IMR-90 (cell line): ENCODE measurements at regions not wholly inside any gene's neighbourhood (a gene's known extent, or its start where the extent isn't known, plus 50 kb on each side); places are given as distances from the start of the nearest gene placed in this dataset.

Experiments used
- ATAC-seq: fragments of 200-7000 bp; cut with Tn5 transposase; 2 replicates; pipeline ENCODE4 v1.9.1; 2020; ENCODE audit warnings: low read depth, mild to moderate bottlenecking, moderate library complexity
- BruUV-seq: library from RNA; stranded (reverse); fragments of 400-500 nt; replicated peaks from 2 replicates; lab custom pipeline; 2021; lab: Mats Ljungman, UMichigan
- CTCF ChIA-PET: fragments of 300-600 bp; formaldehyde crosslinking; extraction: SDS; loops from one replicate; lab custom pipeline; 2021; ENCODE audit warnings: antibody characterized with exemption; lab: Yijun Ruan, JAX
- POLR2A ChIA-PET: fragments of 300-600 bp; sonication (Branson Sonifier 250); formaldehyde crosslinking; loops from one replicate; lab custom pipeline; 2022; ENCODE audit warnings: antibody characterized with exemption; ENCODE audit not compliant: unreplicated experiment; lab: Charles Lee
- DNase-seq: peaks from one replicate; pipeline ENCODE4 v3.0.0; 2013
- H2AFZ ChIP-seq: replicated peaks from 2 replicates; pipeline ENCODE3; 2013; ENCODE audit warnings: low read length, mild to moderate bottlenecking; ENCODE audit not compliant: poor library complexity
- H2AK5ac ChIP-seq: 2 replicates; pipeline ENCODE4 v1.6.1; 2013; ENCODE audit warnings: low read depth, low read length, inconsistent platforms
- H2AK9ac ChIP-seq: replicated peaks from 2 replicates; pipeline ENCODE3; 2013; ENCODE audit warnings: mild to moderate bottlenecking, low read depth, low read length, moderate library complexity; ENCODE audit not compliant: poor library complexity
- H2BK120ac ChIP-seq: 2 replicates; pipeline ENCODE4 v1.6.1; 2013; ENCODE audit warnings: low read depth, low read length, inconsistent platforms
- H2BK15ac ChIP-seq: 3 replicates; pipeline ENCODE4 v1.6.1; 2013; ENCODE audit warnings: low read depth, low read length, inconsistent platforms
- H2BK20ac ChIP-seq: 2 replicates; pipeline ENCODE4 v1.6.1; 2013; ENCODE audit warnings: low read depth, mild to moderate bottlenecking, inconsistent platforms, low read length, moderate library complexity
- H2BK5ac ChIP-seq: 2 replicates; pipeline ENCODE4 v1.6.1; 2013; ENCODE audit warnings: mild to moderate bottlenecking, low read depth, low read length, inconsistent platforms; ENCODE audit not compliant: poor library complexity, severe bottlenecking
- H3K14ac ChIP-seq: replicated peaks from 2 replicates; pipeline ENCODE4 v1.6.1; 2013; ENCODE audit warnings: low read depth, low read length, inconsistent platforms
- H3K18ac ChIP-seq: 2 replicates; pipeline ENCODE4 v1.6.1; 2013; ENCODE audit warnings: low read depth, low read length, control low read depth
- H3K23ac ChIP-seq: 2 replicates; pipeline ENCODE4 v1.6.1; 2013; ENCODE audit warnings: low read depth, low read length, inconsistent platforms
- H3K27ac ChIP-seq: 2 replicates; pipeline ENCODE4 v1.5.1; 2013; ENCODE audit warnings: mild to moderate bottlenecking, control low read depth, low read length; ENCODE audit not compliant: insufficient read depth
- H3K27me3 ChIP-seq: 2 replicates; pipeline ENCODE4 v1.6.1; 2013; ENCODE audit warnings: low read length; ENCODE audit not compliant: control insufficient read depth, insufficient read depth
- H3K36me3 ChIP-seq: 2 replicates; pipeline ENCODE4 v1.6.1; 2013; ENCODE audit warnings: low read length, mixed read lengths; ENCODE audit not compliant: control insufficient read depth, insufficient read depth
- H3K4ac ChIP-seq: 2 replicates; pipeline ENCODE4 v1.6.1; 2013; ENCODE audit warnings: low read depth, low read length, inconsistent platforms
- H3K4me1 ChIP-seq: 2 replicates; pipeline ENCODE4 v1.6.1; 2013; ENCODE audit warnings: low read length, mixed read lengths; ENCODE audit not compliant: control insufficient read depth, insufficient read depth
- H3K4me2 ChIP-seq: 2 replicates; pipeline ENCODE4 v1.6.1; 2013; ENCODE audit warnings: low read depth, mild to moderate bottlenecking, control low read depth, low read length, moderate library complexity
- H3K4me3 ChIP-seq: 2 replicates; pipeline ENCODE4 v1.5.1; 2013; ENCODE audit warnings: low read depth, mild to moderate bottlenecking, control low read depth, low read length, moderate library complexity; ENCODE audit not compliant: insufficient read depth
- H3K56ac ChIP-seq: 2 replicates; pipeline ENCODE4 v1.6.1; 2013; ENCODE audit warnings: low read length, inconsistent platforms; ENCODE audit not compliant: insufficient read depth; ENCODE audit errors: extremely low read depth
- H3K79me1 ChIP-seq, 2 experiments: 2 replicates each; pipeline ENCODE4 v1.6.1; 2013; ENCODE audit warnings: low read length in 2 of 2, inconsistent platforms in 1 of 2, low read depth in 1 of 2
- H3K9ac ChIP-seq: 2 replicates; pipeline ENCODE4 v1.6.1; 2013; ENCODE audit warnings: low read depth, low read length, control low read depth
- H3K9me1 ChIP-seq: 2 replicates; pipeline ENCODE4 v1.6.1; 2013; ENCODE audit warnings: low read length, inconsistent platforms; ENCODE audit not compliant: insufficient read depth
- H3K9me3 ChIP-seq: 2 replicates; pipeline ENCODE4 v1.6.1; 2013; ENCODE audit warnings: low read length; ENCODE audit not compliant: control insufficient read depth, insufficient read depth
- H4K20me1 ChIP-seq: 2 replicates; pipeline ENCODE4 v1.6.1; 2013; ENCODE audit warnings: low read length, inconsistent platforms; ENCODE audit not compliant: insufficient read depth
- H4K5ac ChIP-seq: 2 replicates; pipeline ENCODE4 v1.6.1; 2013; ENCODE audit warnings: mild to moderate bottlenecking, low read depth, low read length, control low read depth
- H4K8ac ChIP-seq, 2 experiments: 2 replicates each; pipeline ENCODE4 v1.6.1; 2013; ENCODE audit warnings: low read depth in 2 of 2, low read length in 2 of 2, control low read depth in 1 of 2, inconsistent platforms in 1 of 2
- H4K91ac ChIP-seq: 2 replicates; pipeline ENCODE4 v1.6.1; 2013; ENCODE audit warnings: low read depth, low read length, inconsistent platforms; ENCODE audit not compliant: insufficient read depth
- BHLHE40 ChIP-seq: fragments of 150-350 bp; IDR thresholded peaks from 2 replicates; pipeline ENCODE4 v1.6.1; 2016; ENCODE audit warnings: mild to moderate bottlenecking, low read depth, low read length
- CEBPB ChIP-seq: IDR thresholded peaks from 2 replicates; pipeline ENCODE4 v1.6.1; 2012; ENCODE audit warnings: low read depth, low read length, improper control_type of control experiment
- CHD1 ChIP-seq: IDR thresholded peaks from 2 replicates; pipeline ENCODE4 v1.6.1; 2012; ENCODE audit warnings: low read depth, low read length, improper control_type of control experiment
- CTCF ChIP-seq: conservative IDR thresholded peaks from 2 replicates; pipeline ENCODE4 v1.5.1; 2012; ENCODE audit warnings: mild to moderate bottlenecking, low read depth, low read length, improper control_type of control experiment
- ELK1 ChIP-seq: fragments of 150-350 bp; IDR thresholded peaks from 2 replicates; pipeline ENCODE4 v1.6.1; 2016; ENCODE audit warnings: low read depth, mild to moderate bottlenecking, low read length, moderate library complexity, borderline replicate concordance
- FOS ChIP-seq: fragments of 150-350 bp; IDR thresholded peaks from 2 replicates; pipeline ENCODE4 v1.6.1; 2016; ENCODE audit warnings: low read depth, low read length
- MAFK ChIP-seq: IDR thresholded peaks from 2 replicates; pipeline ENCODE4 v1.6.1; 2012; ENCODE audit warnings: low read depth, low read length, improper control_type of control experiment
- MAZ ChIP-seq: IDR thresholded peaks from 2 replicates; pipeline ENCODE4 v1.6.1; 2012; ENCODE audit warnings: low read depth, mild to moderate bottlenecking, low read length, improper control_type of control experiment, moderate library complexity, borderline replicate concordance
- MXI1 ChIP-seq: IDR thresholded peaks from 2 replicates; pipeline ENCODE4 v1.6.1; 2012; ENCODE audit warnings: low read depth, mild to moderate bottlenecking, low read length, moderate library complexity, borderline replicate concordance
- NFE2L2 ChIP-seq: fragments of 150-350 bp; IDR thresholded peaks from 2 replicates; pipeline ENCODE4 v1.6.1; 2016; ENCODE audit warnings: low read depth, mild to moderate bottlenecking, low read length
- POLR2A ChIP-seq: IDR thresholded peaks from 2 replicates; pipeline ENCODE4 v1.6.1; 2012; ENCODE audit warnings: mild to moderate bottlenecking, low read depth, low read length
- RAD21 ChIP-seq: IDR thresholded peaks from 2 replicates; pipeline ENCODE4 v1.6.1; 2012; ENCODE audit warnings: low read length, improper control_type of control experiment
- RCOR1 ChIP-seq: IDR thresholded peaks from 2 replicates; pipeline ENCODE4 v1.6.1; 2012; ENCODE audit warnings: mild to moderate bottlenecking, low read length, improper control_type of control experiment; ENCODE audit not compliant: insufficient replicate concordance
- RFX5 ChIP-seq: IDR thresholded peaks from 2 replicates; pipeline ENCODE4 v1.8.0; 2012; ENCODE audit warnings: low read depth, mild to moderate bottlenecking, low read length, moderate library complexity
- SMC3 ChIP-seq: fragments of 150-350 bp; IDR thresholded peaks from 2 replicates; pipeline ENCODE4 v1.6.1; 2016; ENCODE audit warnings: low read depth, mild to moderate bottlenecking, antibody characterized with exemption, low read length, moderate library complexity
- USF2 ChIP-seq: fragments of 150-350 bp; IDR thresholded peaks from 2 replicates; pipeline ENCODE4 v1.6.1; 2017; ENCODE audit warnings: mild to moderate bottlenecking, antibody characterized with exemption, low read length, low read depth
- WGBS, 2 experiments: methylation state at CpG; one replicate each; pipeline versions ENCODE4 v1.1.5 to v1.1.7; 2013; ENCODE audit warnings: missing lambda C conversion rate in 2 of 2; ENCODE audit not compliant: insufficient read length in 1 of 2; ENCODE audit errors: extremely low coverage in 2 of 2; 5-methylcytosine and 5-hydroxymethylcytosine counted together
- dilution Hi-C: fragments of 300-500 bp; cut with HindIII; formaldehyde crosslinking; loops from one replicate; pipeline ENCODE4 v1.14.3; 2018; ENCODE audit warnings: low sequenced_read_pairs; ENCODE audit not compliant: unreplicated experiment
- in situ Hi-C: fragments of 300-500 bp; cut with MboI; formaldehyde crosslinking; loops from 3 replicates; pipeline ENCODE4 v1.14.3; 2019; ENCODE audit warnings: low sequenced_read_pairs, inconsistent platforms, mixed read lengths
- intact Hi-C: fragments of 100-400 bp; cut with micrococcal nuclease; formaldehyde crosslinking; loops from 2 replicates; pipeline ENCODE4 v1.10.0; 2022

DNA sequence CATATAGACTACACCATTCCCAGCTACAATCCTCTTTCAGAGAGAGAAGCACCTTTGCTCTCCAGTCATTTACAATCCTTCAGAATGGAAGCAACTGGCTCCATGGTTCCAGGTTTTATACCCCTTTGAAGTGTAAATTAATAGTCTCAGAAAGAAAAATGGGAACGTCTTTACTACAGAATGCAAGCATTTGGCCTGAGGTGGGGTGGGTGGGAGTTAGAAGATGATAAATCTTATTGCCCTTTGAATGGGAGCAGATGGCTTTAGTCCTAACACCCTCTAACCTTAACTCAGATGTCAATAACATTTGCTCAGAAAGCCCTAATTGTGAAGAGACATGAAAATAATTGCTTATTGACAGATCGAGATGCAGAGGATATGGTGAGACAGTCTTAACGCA lies 84.2 kb upstream of the KCNMA1 start:
- Histone ChIP-seq H2BK15ac (no peak overlapping the region), H3K9me1 (peaks cover under 1% of the 10 kb centered on the region; the same call in 1 of the 2 replicates), H4K91ac (no peak overlapping the region), H3K56ac (no peak overlapping the region), H3K36me3 (no peaks in the 10 kb centered on the region), H3K79me1 (no peaks in the 10 kb centered on the region), H3K27ac (no peak overlapping the region), H3K4me2 (no peak overlapping the region), H4K5ac (no peak overlapping the region), H2AFZ (no peak overlapping the region), H4K8ac (no peak overlapping the region), H3K23ac (no peak overlapping the region), H4K20me1 (no peaks in the 10 kb centered on the region), H3K9ac (no peak overlapping the region), H3K14ac (no peak overlapping the region), H3K18ac (no peak overlapping the region), H2BK5ac (no peak overlapping the region), H2BK120ac (no peak overlapping the region), H3K27me3 (no peaks in the 10 kb centered on the region), H3K4ac (no peak overlapping the region), H2AK5ac (no peak overlapping the region), H3K4me1 (no peaks in the 10 kb centered on the region), H3K9me3 (no peaks in the 10 kb centered on the region), H2AK9ac (no peak overlapping the region), H3K4me3 (no peak overlapping the region), H2BK20ac (no peak overlapping the region)
- ChIA-PET POLR2A (no interaction called here), CTCF (no interaction called here)
- no peak for DNase-seq
- BruUV-seq, result no TSS peak
- WGBS, 2 experiments, result no CpG with 5 or more reads among the region's 3 CpGs
- dilution Hi-C loops, result no loop called here
- ATAC-seq, result no peak
- intact Hi-C loops, result no loop called here
- TF ChIP-seq MAZ, result no peak
- TF ChIP-seq USF2, result no peak
- no peak for TF ChIP-seq CEBPB
- no peak for TF ChIP-seq FOS
- no peak for TF ChIP-seq RFX5
- TF ChIP-seq CTCF, result no peak
- no peak for TF ChIP-seq NFE2L2
- TF ChIP-seq RAD21, result no peak
- no peak for TF ChIP-seq POLR2A
- no peak for TF ChIP-seq MAFK
- no peak for TF ChIP-seq CHD1
- TF ChIP-seq ELK1, result no peak
- TF ChIP-seq BHLHE40, result no peak
- no peak for TF ChIP-seq MXI1
- TF ChIP-seq SMC3, result no peak
- no peak for TF ChIP-seq RCOR1
- in situ Hi-C loops, result loop anchor here (5.0 kb wide), 1 partner anchor 35 kb away; no protein-coding TSS in a partner anchor
